ENCODE measurements at regions not wholly inside any gene's neighbourhood (a gene's known extent, or its start where the extent isn't known, plus 50 kb on each side); places are given as distances from the start of the nearest gene placed in this dataset.
"Not testable (repeated sequence)": the region's sequence is repeated elsewhere in the genome, so short reads cannot be mapped to it uniquely, and the experiment has no call there.

DNA sequence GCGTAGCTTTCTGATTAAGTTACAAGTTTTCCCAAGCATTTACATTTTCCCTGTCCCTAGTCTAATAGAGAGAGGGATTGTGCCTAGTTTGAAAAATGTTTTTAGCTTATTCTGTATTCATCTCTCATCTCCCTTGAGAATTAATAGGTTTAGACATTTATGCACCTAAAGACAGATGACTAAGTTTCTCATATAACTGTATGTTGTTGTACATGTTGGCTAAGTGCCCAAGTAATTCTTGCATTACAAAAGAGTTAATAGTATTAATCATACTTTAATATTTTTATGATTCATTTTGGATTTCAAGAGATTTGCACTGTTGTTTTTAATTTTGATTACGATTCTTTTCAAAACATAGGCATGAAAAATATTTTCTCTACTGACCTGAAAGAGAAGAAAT, 109.0 kb upstream of the TBL1XR1 start:
- FAIRE-seq = no peak

DNA sequence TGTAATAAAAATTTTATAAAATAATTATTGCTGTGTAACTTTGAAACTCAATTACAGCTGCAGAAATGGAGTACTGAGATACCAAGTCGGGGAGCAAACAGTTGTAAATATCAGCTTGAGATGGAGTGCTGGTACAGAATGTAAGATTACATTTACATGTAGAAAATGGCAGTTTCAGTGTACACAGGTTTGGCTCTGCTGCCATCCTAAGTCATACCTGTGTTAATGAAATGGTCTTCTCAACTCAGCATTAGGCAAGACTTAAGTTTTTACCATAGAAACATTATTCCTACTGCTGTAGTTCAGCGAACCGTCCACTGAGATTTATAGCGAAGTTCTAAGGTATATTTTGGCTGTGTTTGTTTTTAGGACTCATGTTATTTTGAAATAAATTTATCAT, 110.1 kb upstream of the TBL1XR1 start:
- no peak for FAIRE-seq

DNA sequence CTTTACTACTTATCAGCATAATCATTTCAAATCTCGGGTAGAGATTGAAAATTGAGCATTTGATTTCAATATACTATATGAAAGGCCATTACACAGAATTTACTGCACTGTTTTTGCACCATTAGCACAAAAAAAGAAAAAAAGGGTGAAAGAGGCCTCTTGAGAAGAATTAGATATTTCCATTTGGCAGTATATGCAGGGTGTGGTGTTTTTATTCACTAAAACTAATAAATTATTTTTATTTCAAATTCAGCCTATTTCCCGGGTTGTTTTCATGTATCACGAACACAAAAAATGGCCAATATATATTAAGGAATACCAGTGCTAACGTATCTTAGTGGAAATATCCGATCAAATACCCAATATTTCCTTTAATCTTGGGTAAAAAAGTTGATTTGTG, 110.5 kb upstream of the TBL1XR1 start:
- FAIRE-seq = no peak

DNA sequence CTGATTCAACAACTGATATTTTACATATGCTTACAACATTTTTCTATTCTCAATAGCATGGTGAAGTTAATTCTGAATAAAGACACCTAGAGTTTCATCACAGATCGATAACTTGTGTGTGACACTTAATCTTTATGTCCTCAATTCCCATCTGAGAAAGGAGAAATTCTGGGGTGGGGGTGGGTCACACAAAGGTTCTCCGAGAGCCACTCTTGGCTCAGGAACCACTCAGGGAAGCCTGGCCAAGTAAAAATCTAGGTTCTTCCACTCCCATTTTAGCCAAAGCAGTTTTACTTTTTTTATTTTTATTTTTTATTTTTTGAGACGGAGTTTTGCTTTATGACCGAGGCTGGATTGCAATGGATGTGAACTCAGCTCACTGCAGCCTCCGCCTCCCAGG, 111.0 kb upstream of the TBL1XR1 start:
- no peak for FAIRE-seq

DNA sequence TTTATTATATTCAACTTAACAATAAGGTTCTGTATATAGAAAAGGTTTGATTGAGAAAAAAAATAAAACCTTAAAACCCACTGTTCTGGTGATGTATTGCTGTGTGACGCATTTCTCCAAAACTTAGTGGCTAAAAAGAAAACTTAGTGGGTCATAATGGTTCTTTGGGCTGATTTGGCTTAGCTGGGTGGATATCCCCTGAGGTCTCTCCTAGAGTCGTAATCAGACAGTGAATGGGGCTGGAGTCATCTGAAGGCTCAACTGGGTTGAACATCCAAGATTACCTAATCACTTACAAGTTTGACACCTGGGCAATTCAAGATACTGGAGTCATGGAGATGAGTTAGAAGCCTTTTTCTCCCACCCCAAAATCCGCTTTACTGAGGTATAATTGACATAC, 111.6 kb upstream of the TBL1XR1 start:
- no peak for FAIRE-seq

DNA sequence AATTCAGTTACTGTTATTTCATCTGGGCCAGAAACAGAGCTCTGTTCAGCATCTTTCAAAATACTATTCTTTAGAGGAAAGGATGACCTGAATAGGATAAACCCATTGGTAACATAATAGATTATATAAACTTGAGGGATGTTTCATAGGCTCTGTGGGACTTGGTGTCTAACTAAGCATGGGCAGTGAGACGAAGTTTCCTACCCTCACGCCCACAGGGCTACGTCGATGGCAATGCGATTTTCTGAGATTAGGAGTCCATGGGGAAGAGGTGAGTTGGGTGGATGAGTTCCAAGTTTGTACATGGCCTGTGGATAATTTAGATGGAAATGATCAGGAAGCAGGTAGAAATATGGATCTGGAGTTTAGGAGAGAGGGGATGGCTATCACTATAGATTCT, 115.2 kb upstream of the TBL1XR1 start:
- no peak for FAIRE-seq

DNA sequence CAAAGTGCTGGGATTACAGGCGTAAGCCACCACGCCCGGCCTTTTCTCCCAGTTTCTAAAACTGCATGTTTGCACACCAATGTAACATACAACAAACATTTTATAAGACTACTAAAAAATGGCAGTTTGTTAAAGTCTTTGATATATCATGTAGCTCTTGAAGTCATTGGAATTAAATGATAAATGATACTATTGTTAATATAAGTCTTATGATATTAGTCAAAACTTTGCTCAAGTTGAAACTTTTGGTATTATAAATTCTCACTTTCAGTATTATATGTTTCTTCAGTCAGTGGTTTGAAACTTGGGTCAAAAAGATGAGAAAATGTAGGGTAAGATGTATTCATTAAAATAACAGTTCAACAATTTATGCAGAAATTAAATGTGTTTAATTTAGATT, 117.6 kb upstream of the TBL1XR1 start:
- FAIRE-seq = no peak

DNA sequence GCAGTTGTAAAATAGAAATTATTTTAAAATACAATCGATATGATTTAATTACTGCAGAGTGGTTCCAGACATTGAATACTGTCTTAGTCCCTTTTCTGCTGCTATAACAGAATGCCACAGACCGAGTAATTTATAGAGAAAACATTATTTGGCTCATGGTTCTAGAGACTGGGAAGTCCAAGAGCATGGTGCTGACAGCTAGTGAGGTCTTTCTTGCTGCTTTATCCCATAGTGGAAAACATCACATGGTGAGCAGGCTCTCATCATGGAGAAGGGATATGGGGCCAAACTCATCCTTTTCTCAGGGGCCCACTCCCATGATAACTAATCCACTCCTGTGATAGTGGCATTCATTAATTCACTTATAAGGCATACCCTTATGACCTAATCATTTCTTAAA, 120.0 kb upstream of the TBL1XR1 start:
- FAIRE-seq = no peak

DNA sequence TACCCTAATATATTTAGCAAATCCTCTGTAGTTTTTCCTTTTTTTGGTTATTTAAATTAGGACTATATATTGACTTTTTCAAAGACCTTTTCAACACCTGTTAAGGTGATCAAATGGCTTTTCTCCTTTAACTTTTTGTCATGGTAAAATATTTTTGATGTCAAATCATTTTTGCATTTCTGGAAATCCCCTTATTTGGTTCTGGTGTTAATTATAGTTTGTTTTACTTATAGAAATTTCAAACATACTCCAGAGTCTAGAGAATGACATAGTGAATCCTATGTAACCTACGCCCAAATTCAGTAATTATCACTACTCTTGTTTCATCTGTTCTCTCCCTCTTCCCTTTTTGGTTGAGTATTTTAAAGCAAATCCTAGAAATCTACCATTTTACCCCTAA, 121.3 kb upstream of the TBL1XR1 start:
- no peak for FAIRE-seq

DNA sequence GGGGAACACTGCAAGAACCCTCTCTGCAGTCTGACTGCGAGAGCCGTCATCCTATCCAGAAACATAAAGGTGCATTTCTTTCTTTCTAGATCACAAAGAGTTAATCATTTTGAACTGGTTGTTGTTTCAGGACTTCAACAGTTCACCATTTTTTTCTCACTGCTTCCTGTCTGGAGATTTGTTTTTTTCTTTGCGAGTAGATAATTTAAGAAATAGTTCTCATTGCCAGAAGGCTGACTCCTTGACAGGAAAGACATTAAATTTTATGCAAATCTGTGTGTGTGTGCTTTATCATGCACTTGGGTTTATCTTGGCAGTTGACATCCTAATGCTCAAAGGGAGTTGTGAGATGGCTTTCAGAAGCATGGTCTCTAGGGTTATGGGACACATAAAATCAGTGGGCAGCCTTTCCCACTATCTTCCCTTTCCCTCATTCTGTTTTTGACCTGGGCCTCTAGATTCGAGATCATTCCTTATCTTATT, 123.5 kb upstream of the TBL1XR1 start:
- no peak for FAIRE-seq

DNA sequence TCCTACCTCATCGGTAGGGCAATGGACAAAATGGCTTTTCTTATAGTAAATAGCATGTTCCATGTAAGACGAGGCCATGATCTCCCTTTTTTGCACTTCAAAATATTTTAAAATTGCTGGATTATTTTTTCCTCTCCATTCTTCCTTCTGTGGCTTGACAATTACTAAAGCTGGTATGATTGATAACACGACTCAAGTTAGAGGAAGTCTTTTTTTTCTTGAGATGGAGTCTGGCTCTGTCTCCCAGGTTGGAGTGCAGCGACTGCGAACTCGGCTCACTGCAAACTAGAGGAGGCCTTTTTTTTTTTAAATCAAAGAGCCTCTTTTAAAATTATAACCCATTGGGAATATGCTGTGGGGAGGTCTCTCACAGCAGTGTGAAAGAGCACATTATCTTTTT, 124.5 kb upstream of the TBL1XR1 start:
- no peak for FAIRE-seq

DNA sequence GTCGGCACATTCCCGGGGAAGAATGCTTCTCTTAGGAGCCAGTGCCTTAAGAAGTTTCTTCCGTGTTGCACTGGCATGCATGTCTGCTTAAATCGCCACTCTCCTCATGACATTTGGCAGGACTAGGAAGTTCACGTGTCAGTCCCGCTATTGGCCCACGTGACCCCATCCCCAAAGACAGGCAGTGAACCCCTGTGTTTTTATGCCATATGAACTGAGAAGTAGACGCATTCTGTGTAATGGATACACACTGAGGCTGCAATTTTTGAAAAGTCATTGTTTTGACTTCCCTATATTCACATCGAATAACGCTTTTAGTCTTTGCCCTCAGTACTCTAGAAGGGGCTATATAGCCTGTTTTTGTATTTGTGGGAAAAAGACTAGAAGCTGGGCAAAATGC, 125.6 kb upstream of the TBL1XR1 start:
- no peak for FAIRE-seq

DNA sequence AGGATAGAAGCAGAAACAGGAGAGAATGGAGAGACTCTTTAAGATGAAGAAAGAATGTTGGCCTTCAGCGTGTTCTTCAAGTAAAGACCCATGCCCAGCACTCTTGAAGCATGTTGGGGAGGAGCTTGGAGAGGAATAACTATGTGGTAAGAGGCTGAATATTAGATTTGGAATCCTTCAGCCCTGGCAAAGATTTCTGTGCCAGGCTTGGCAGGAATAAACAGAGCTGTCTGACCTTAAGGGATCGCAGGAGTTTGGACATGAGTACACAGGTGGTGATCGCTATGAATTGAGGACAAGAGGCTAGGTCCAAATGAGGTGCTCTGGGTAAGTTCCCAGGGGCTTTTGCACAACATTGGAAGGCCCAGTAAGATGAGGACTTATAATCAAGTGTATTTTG, 132.6 kb upstream of the TBL1XR1 start:
- no peak for FAIRE-seq

DNA sequence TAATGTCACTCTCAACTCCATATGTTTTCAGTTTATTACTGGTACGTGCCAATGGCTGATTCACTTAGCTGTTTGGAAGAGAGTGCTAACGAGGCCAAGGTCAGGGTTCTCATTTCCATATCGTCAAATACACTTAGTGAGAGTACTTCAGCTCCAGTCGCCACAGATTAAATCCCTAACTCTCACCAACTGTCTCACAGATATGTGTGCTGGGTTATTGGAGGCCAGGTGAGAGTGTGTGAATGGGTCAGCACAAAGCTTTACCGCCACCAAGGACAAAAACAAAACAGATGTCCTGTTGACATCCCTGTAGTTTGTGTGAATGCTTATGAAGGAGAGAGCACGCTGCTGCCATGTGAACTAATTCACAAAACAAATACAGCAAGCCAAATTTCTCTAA, 133.5 kb upstream of the TBL1XR1 start:
- FAIRE-seq = no peak

DNA sequence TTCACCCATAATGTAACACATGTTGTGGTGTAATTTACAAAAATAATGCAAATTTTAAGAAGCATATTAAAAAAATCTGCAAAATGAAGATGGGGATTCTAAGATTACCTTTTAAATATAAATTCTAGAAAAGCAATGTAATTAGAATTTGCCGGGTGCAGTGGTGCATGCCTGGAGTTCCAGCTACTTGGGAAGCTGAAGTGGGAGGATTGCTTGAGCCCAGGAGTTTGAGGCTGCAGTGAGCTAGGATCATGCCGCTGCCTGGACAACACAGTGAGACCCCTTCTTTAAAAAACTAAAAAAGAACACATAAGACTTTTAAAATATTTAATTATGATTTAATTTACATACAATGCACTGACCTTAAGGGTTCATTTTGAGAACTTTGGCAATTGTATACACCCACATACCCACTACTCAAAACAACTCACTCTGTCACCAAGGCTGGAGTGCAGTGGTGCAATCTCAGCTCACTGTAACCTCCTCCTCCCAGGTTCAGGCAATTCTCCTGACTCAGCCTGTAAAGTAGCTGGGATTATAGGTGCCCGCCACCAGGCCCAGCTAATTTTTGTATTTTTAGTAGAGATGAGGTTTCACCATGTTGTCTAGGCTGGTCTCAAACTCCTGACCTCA, 134.0 kb upstream of the TBL1XR1 start:
- FAIRE-seq = no peak

DNA sequence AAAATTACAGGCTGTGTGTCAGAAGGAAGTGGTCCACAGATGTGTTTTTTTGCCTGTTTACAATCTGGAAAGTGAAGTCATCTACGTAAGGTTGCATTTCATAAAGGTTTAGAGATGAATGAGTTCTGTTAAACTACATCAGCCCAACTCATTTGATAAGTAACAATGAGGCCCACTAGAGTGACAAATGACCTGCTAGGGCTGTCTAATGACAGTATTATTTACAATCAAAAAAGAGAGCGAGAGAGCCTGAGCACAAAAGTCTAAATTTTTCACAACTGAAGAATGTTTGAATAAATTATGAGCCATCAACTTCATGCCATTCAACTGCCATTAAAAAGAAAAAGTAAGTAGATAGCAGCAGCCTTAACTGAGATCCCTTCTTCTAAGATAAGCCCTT, 135.7 kb upstream of the TBL1XR1 start:
- FAIRE-seq = no peak

DNA sequence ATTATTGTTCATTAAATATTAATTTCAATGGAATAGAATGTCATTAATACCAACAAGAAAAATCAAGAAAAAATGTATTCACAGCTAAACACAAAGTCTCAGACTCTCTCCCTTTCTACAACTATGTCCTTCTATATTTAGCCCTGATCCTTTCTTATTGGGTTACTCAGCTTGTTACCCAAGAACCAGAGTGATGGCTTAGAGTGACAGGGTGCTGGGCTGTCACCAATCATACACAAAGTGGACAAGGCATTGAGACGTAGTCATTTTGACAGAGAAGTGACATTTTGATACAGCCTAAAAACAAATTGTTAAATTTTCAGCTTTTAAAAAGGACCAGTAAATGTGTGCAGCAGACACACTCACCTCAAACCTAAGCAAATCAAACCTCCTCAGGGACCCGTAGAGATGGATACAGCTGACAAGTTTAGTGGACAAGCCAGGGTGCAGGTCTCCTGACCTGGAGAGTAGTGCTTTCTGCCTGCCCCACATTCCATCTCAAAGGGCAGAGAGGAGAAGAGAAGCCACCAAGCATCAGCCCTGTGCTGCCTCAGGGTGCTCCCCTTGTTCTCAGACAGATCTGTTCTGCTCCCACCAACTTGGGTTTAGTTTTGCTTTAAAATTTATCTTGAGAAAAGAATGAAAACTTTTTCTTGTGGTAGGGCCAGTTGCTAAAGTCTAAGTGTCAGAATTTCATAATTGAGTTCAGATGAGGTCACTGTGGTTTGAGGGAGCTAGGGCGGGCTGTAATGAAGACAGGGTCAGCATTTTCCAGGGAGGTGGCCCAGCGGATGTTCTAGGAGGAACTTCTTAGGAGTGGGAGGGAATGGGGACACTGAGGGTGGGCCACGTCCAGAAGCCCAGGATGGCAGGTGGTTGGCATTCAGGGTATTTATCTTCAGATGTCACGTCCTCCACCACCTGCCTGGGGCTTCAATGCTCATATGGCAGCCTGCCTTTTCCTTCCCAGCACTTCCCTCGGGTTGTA, 136.5 kb upstream of the TBL1XR1 start:
- FAIRE-seq = no peak

DNA sequence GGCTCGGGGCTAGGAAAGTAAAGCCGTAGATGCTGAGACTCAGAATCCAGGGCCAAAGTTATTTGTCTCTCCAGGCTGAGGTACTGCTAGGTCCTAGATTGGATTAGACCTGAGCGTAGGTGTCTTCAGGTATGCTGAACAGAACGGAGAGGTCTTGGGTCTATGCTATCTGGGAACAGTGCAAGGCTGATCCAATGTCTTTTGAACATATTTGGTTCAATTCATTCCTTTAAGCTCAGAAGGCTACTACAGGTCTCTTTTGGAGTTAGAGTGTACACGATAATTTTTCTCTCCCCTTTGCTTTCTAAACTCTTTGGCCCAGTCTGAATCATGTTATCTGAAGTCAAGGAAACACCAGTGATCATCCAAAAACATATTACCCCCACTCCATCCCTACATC, 137.5 kb upstream of the TBL1XR1 start:
- FAIRE-seq = no peak

DNA sequence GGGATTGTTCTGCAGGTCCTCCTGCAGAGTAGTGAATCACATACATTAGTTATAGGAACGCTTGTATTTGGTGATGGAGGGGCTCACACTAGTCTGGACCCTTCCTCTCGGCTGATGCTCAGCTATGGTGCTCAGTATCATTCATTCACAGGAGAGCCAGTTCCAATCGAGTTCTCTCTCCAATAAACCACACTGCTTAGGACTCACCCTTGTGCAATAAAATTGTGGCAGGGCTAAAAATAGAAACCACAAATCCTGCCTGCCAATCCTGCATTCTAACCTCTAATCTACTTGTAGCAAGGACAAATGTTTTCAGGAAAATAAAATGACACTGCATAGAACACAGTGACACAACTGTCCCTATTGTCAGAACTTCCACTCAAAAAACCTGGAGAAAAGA, 138.4 kb upstream of the TBL1XR1 start:
- no peak for FAIRE-seq

DNA sequence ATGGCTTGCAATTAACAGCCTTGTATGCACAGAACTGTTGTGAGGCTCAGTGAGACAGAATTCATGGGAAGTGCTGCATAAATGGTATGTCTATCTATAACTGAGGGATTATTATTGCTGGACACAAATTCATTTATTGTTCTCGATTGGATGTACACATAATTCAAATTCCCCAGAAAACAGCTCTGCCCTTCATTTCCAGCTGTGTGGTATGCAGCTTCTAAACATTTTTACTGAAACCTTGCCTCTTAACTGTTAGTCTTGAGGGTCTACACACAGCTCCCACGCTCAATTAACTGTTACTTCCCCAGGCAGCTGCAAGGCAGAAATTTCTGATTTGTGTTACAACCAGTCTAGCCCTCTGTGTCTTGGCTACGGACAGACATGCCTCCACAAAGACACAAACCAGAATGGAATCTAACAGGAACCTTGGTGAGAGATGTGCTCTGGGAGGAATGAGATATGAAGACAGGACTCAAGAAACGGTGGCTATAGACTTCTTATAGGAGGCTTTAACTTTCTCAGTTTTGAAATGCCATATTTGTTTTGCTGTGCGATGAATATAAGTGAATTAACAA, 139.7 kb upstream of the TBL1XR1 start:
- no peak for FAIRE-seq

DNA sequence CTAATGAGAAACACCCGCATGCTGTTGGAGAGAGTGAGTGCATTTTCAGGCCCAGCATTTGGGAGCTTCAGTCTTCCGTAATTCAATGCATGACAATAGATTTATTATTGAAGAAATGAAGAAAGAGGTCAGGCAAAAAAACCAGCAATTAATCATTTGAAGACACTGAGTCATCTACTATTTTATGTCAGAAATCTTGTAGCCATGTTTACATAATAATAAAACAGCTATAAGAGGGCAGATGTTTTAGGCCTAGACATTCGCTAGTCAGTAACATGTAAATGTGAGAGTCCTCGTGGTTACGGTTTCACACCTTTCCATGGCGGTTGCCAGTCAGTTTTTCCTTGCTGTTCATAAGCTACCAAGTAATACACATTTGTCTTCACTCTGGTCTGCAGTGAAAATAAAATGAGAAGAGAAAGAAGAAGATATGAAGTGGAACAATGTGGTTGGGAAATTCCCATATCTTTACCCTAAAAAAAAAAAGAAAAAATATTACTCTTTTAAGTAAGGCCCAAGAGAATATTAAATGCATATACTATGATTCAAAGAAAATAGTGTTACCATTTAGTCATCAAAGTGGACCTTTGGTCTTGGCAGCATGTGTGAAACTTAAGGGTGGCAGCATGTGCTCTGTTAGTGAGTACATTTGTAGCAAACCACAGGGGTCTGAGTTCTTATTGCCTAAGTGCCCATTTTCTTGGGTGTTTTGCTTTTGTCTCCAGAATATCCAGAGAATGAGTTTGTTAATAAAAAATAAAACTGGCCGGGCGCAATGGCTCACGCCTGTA, 140.5 kb upstream of the TBL1XR1 start:
- no peak for FAIRE-seq

DNA sequence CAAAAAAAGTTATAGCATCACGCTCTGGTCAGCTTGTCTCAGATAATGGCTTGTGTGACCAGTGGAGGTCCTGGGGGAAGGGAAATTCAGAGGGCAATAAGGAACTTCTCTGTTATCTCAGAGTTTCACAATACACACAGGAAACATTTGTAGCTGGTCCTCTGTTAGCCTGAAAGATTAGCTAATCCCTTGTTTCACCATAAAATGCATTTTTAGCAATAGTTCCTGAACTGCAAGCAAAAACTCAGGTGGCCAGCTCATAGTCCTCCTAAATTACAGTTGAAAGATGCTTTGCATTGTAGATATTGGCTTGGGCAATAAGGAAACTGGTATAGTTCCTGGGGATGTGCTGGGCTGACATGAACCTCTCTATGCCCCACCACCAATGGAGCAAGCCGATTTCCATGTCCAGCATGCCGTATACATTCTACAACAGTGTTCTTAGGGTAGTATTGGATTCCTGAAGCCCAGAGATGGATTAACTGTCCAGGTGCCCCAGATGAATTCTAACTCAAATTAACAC, 141.5 kb upstream of the TBL1XR1 start:
- FAIRE-seq = no peak

DNA sequence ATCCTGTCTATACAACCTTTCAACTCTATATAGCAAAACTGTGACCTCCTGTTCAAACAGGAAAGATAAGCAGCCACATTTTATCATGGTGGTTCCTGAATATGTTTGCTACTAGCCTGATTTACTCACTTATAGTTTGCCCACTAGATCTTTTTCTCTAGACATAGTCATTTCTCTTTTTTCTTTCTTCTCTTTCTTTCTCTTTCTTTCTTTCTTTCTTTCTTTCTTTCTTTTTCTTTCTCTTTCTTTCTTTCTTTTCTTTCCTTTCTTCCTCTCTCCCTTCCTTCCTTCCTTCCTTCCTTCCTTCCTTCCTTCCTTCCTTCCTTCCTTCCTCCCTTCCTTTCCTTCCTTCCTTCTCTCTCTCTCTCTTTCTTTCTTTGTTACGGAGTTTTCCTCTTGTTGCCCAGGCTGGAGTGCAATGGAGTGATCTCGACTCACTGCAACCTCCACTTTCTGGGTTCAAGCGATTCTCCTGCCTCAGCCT, 142.0 kb upstream of the TBL1XR1 start:
- FAIRE-seq = not testable (repeated sequence)
